Keratinocyte (primary cell): ENCODE measurements at regions not wholly inside any gene's neighbourhood (a gene's known extent, or its start where the extent isn't known, plus 50 kb on each side); places are given as distances from the start of the nearest gene placed in this dataset.

ENCODE experiments used
- DNase-seq: peaks from one replicate; pipeline ENCODE4 v3.0.0-alpha.2; 2011; ENCODE audit warnings: low read depth, missing footprints, low spot score
- FAIRE-seq: peaks from 2 replicates; lab custom pipeline; 2011; peaks lifted over from hg19 to GRCh38; lab: Jason Lieb, UNC
- H2AFZ ChIP-seq: 2 replicates; pipeline ENCODE4 v1.6.0; 2012; ENCODE audit warnings: low read length, control low read depth, inconsistent platforms; ENCODE audit not compliant: control insufficient read depth
- H3K27ac ChIP-seq: 2 replicates; pipeline ENCODE4 v1.5.1; 2011; ENCODE audit warnings: low read length; ENCODE audit not compliant: control insufficient read depth, insufficient read depth
- H3K27me3 ChIP-seq: 3 replicates; pipeline ENCODE4 v1.6.0; 2011; ENCODE audit warnings: low read length; ENCODE audit not compliant: control insufficient read depth, insufficient read depth; ENCODE audit errors: extremely low read depth
- H3K36me3 ChIP-seq, 2 experiments: 2 replicates in 1 of 2; 3 replicates in 1 of 2; pipeline ENCODE4 v1.5.1; 2011; ENCODE audit warnings: low read length in 2 of 2, mild to moderate bottlenecking in 1 of 2; ENCODE audit not compliant: control insufficient read depth in 2 of 2, insufficient read depth in 2 of 2; ENCODE audit errors: extremely low read depth in 1 of 2
- H3K4me1 ChIP-seq: 3 replicates; pipeline ENCODE4 v1.5.1; 2011; ENCODE audit warnings: low read length; ENCODE audit not compliant: control insufficient read depth, insufficient read depth; ENCODE audit errors: extremely low read depth
- H3K4me2 ChIP-seq: 3 replicates; pipeline ENCODE4 v1.6.0; 2011; ENCODE audit warnings: low read depth, low read length; ENCODE audit not compliant: control insufficient read depth, insufficient read depth; ENCODE audit errors: extremely low read depth
- H3K4me3 ChIP-seq, 3 experiments: fragments of 200-600 bp in 1 of 3; sonication (generic) in 1 of 3; 2 replicates in 2 of 3; 3 replicates in 1 of 3; pipeline ENCODE4 v1.5.1; 2011 to 2016; ENCODE audit warnings: low read length in 3 of 3, mild to moderate bottlenecking in 3 of 3, control low read depth in 2 of 3, inconsistent platforms in 1 of 3, low read depth in 1 of 3, mixed read lengths in 1 of 3, mixed run types in 1 of 3, moderate library complexity in 1 of 3; ENCODE audit not compliant: control insufficient read depth in 2 of 3, insufficient read depth in 2 of 3; ENCODE audit errors: extremely low read depth in 1 of 3
- H3K79me2 ChIP-seq: 2 replicates; pipeline ENCODE4 v1.6.0; 2012; ENCODE audit warnings: low read length; ENCODE audit not compliant: control insufficient read depth, insufficient read depth
- H3K9ac ChIP-seq: 3 replicates; pipeline ENCODE4 v1.6.0; 2011; ENCODE audit warnings: low read length; ENCODE audit not compliant: control insufficient read depth, insufficient read depth; ENCODE audit errors: extremely low read depth
- H3K9me1 ChIP-seq: 3 replicates; pipeline ENCODE4 v1.6.0; 2011; ENCODE audit warnings: low read length; ENCODE audit not compliant: control insufficient read depth, insufficient read depth; ENCODE audit errors: extremely low read depth
- H3K9me3 ChIP-seq: 2 replicates; pipeline ENCODE4 v1.5.1; 2012; ENCODE audit warnings: low read depth, low read length; ENCODE audit not compliant: control insufficient read depth
- H4K20me1 ChIP-seq: 3 replicates; pipeline ENCODE4 v1.6.0; 2011; ENCODE audit warnings: low read length; ENCODE audit not compliant: control insufficient read depth, insufficient read depth; ENCODE audit errors: extremely low read depth
- CTCF ChIP-seq, 3 experiments: IDR thresholded peaks in 1 of 3; conservative IDR thresholded peaks in 1 of 3; optimal IDR thresholded peaks in 1 of 3; 2 replicates in 2 of 3; 3 replicates in 1 of 3; pipeline versions ENCODE3 to v1.5.1; 2011; ENCODE audit warnings: low read length in 3 of 3, mild to moderate bottlenecking in 3 of 3, moderate library complexity in 2 of 3, control low read depth in 1 of 3, inconsistent platforms in 1 of 3; ENCODE audit not compliant: insufficient read depth in 2 of 3; ENCODE audit errors: extremely low read depth in 1 of 3
- EZH2 ChIP-seq: IDR thresholded peaks from one replicate; pipeline ENCODE4 v1.6.1; 2012; ENCODE audit warnings: inconsistent platforms, mild to moderate bottlenecking, low read length, moderate library complexity
- dilution Hi-C: fragments of 300-500 bp; cut with MboI; formaldehyde crosslinking; loops from one replicate; pipeline ENCODE4 v1.7.0; 2020; ENCODE audit warnings: low sequenced_read_pairs; ENCODE audit not compliant: extremely low pct_ligation_motif_present

GRCh38 chr6:85392379-85392778, 57.5 kb upstream of the NT5E start:
- Histone ChIP-seq H3K9me3 (no peaks in the 10 kb centered on the region), H3K27ac (no peak overlapping the region), H3K4me1 (peaks cover 6% of the 10 kb centered on the region), H3K79me2 (no peaks in the 10 kb centered on the region), H3K4me3 (no peak overlapping the region), H3K9ac (no peak overlapping the region), H2AFZ (no peak overlapping the region), H4K20me1 (no peaks in the 10 kb centered on the region), H3K4me2 (no peak overlapping the region), H3K9me1 (no peaks in the 10 kb centered on the region), H3K36me3 (peaks cover 0 to 1% of the 10 kb centered on the region in 2 experiments), H3K27me3 (no peaks in the 10 kb centered on the region)
- dilution Hi-C loops = no loop called here
- FAIRE-seq (no peak), DNase-seq (no peak)
- TF ChIP-seq CTCF (optimal IDR thresholded peaks at IDR 0.05 in 1 of 3, IDR thresholded peaks at IDR 0.05 in 1 of 3, conservative IDR thresholded peaks at IDR 0.05 in 1 of 3; ENCODE audit: extremely low read depth in 1 of 3, insufficient read depth in 2 of 3, low read length in 3 of 3) = no peak
- no peak for TF ChIP-seq EZH2

GRCh38 chr6:85390775-85391174, 59.1 kb upstream of the NT5E start:
- no peaks in the 10 kb centered on the region for H3K9me1 ChIP-seq
- DNase-seq = no peak
- no peak overlapping the region for H3K4me2 ChIP-seq
- TF ChIP-seq EZH2 (no peak), CTCF (optimal IDR thresholded peaks at IDR 0.05 in 1 of 3, IDR thresholded peaks at IDR 0.05 in 1 of 3, conservative IDR thresholded peaks at IDR 0.05 in 1 of 3; ENCODE audit: extremely low read depth in 1 of 3, insufficient read depth in 2 of 3, low read length in 3 of 3) (no peak)
- peaks cover 0 to 1% of the 10 kb centered on the region in 2 experiments for H3K36me3 ChIP-seq
- FAIRE-seq = no peak
- H3K9me3 ChIP-seq = no peaks in the 10 kb centered on the region
- H3K9ac ChIP-seq = no peak overlapping the region
- H3K4me1 ChIP-seq = peaks cover 6% of the 10 kb centered on the region
- H2AFZ ChIP-seq = peak overlapping the region; percentile 62
- no peak overlapping the region for H3K27ac ChIP-seq
- H4K20me1 ChIP-seq = no peaks in the 10 kb centered on the region
- H3K27me3 ChIP-seq = no peaks in the 10 kb centered on the region
- dilution Hi-C loops = no loop called here
- H3K79me2 ChIP-seq = no peaks in the 10 kb centered on the region
- H3K4me3 ChIP-seq = no peak overlapping the region
